Caco-2 (cell line): ENCODE measurements at regions not wholly inside any gene's neighbourhood (a gene's known extent, or its start where the extent isn't known, plus 50 kb on each side); places are given as distances from the start of the nearest gene placed in this dataset.

Source experiments
- BruUV-seq: library from RNA; stranded (reverse); fragments of 400-500 nt; replicated peaks from 2 replicates; lab custom pipeline; 2021; lab: Mats Ljungman, UMichigan
- CTCF ChIA-PET: fragments of 300-600 bp; sonication (Branson Sonifier 250); formaldehyde crosslinking; loops from one replicate; lab custom pipeline; 2022; ENCODE audit warnings: antibody characterized with exemption; lab: Charles Lee
- POLR2A ChIA-PET: fragments of 300-600 bp; sonication (Branson Sonifier 250); formaldehyde crosslinking; loops from one replicate; lab custom pipeline; 2022; ENCODE audit warnings: antibody characterized with exemption; lab: Charles Lee
- DNase-seq, 2 experiments: peaks; one replicate each; pipeline versions ENCODE4 v3.0.0 to v3.0.0-alpha.2; 2020 to 2022
- H3K27me3 ChIP-seq: replicated peaks from 2 replicates; pipeline ENCODE4 v1.6.0; 2011; ENCODE audit warnings: low read length; ENCODE audit not compliant: control insufficient read depth, insufficient read depth
- H3K36me3 ChIP-seq: 2 replicates; pipeline ENCODE4 v1.5.1; 2011; ENCODE audit warnings: low read length; ENCODE audit not compliant: control insufficient read depth, insufficient read depth
- H3K4me1 ChIP-seq: fragments of 250-450 bp; sonication (Bioruptor Pico); 2 replicates; pipeline ENCODE4 v1.5.1; 2020; ENCODE audit warnings: mild to moderate bottlenecking
- H3K4me3 ChIP-seq: 2 replicates; pipeline ENCODE4 v1.5.1; 2011; ENCODE audit warnings: low read depth, mild to moderate bottlenecking, control low read depth, low read length
- H3K9me3 ChIP-seq: fragments of 250-450 bp; sonication (Bioruptor Pico); 2 replicates; pipeline ENCODE4 v1.5.1; 2020; ENCODE audit warnings: mild to moderate bottlenecking, moderate library complexity
- H3K27ac Mint-ChIP-seq: one replicate; pipeline ENCODE4 v1.8.0; 2022; ENCODE audit warnings: mixed read lengths; ENCODE audit not compliant: unreplicated experiment
- H3K27me3 Mint-ChIP-seq: one replicate; pipeline ENCODE4 v1.8.0; 2022; ENCODE audit warnings: mixed read lengths; ENCODE audit not compliant: insufficient read depth, unreplicated experiment
- H3K36me3 Mint-ChIP-seq: one replicate; pipeline ENCODE4 v1.8.0; 2022; ENCODE audit warnings: mild to moderate bottlenecking, mixed read lengths; ENCODE audit not compliant: insufficient read depth, unreplicated experiment
- H3K4me1 Mint-ChIP-seq: one replicate; pipeline ENCODE4 v1.8.0; 2022; ENCODE audit warnings: low read depth, mixed read lengths; ENCODE audit not compliant: unreplicated experiment
- H3K4me3 Mint-ChIP-seq: one replicate; pipeline ENCODE4 v1.8.0; 2022; ENCODE audit warnings: mild to moderate bottlenecking, moderate library complexity, mixed read lengths; ENCODE audit not compliant: unreplicated experiment
- H3K9me3 Mint-ChIP-seq: one replicate; pipeline ENCODE4 v1.8.0; 2022; ENCODE audit warnings: mixed read lengths; ENCODE audit not compliant: unreplicated experiment
- intact Hi-C: fragments of 100-400 bp; cut with micrococcal nuclease; formaldehyde crosslinking; loops from one replicate; pipeline ENCODE4 v1.10.0; 2022; ENCODE audit not compliant: unreplicated experiment
- TF ChIP-seq, protein P1 (sequence below), 2 experiments: fragments of 200-600 bp in 1 of 2; IDR thresholded peaks; 1 replicate in 1 of 2; 2 replicates in 1 of 2; pipeline versions ENCODE4 v1.5.1 to v1.8.0; 2011 to 2022; ENCODE audit warnings: antibody characterized with exemption in 1 of 2, control low read depth in 1 of 2, inconsistent platforms in 1 of 2, low read depth in 1 of 2, low read length in 1 of 2, mild to moderate bottlenecking in 1 of 2, moderate library complexity in 1 of 2; ENCODE audit not compliant: insufficient read depth in 1 of 2, severe bottlenecking in 1 of 2, unreplicated experiment in 1 of 2

DNA sequence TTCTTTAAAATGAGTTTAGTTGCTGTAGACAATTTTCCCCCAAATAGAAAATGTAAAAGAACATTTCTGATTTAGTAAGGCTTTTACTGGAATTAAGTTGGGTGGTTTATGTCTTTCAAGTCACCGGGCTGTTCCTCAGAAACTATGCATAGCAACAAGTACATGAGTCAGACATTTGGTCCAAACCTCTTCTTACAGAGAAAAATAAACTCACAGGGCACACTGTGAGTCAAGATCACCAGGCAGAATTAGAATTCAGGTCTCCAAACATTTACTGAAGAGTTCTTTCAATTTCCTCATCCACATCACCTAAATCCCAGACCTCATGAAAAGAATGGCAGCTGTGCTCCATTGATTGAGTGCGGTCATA is 476.1 kb upstream of the SOX5 start:
- BruUV-seq = no TSS peak
- Mint-ChIP-seq H3K4me1 (peaks cover 27% of the 10 kb centered on the region), H3K36me3 (no peaks in the 10 kb centered on the region), H3K4me3 (no peak overlapping the region), H3K27me3 (no peaks in the 10 kb centered on the region), H3K27ac (no peak overlapping the region), H3K9me3 (no peaks in the 10 kb centered on the region)
- H3K9me3 ChIP-seq = peaks cover 10% of the 10 kb centered on the region; the same call in 1 of the 2 replicates
- H3K4me3 ChIP-seq = no peak overlapping the region
- H3K27me3 ChIP-seq = no peaks in the 10 kb centered on the region
- POLR2A ChIA-PET = no interaction called here
- no peaks in the 10 kb centered on the region for H3K36me3 ChIP-seq
- no peaks in the 10 kb centered on the region for H3K4me1 ChIP-seq
- TF ChIP-seq, protein P1, sequence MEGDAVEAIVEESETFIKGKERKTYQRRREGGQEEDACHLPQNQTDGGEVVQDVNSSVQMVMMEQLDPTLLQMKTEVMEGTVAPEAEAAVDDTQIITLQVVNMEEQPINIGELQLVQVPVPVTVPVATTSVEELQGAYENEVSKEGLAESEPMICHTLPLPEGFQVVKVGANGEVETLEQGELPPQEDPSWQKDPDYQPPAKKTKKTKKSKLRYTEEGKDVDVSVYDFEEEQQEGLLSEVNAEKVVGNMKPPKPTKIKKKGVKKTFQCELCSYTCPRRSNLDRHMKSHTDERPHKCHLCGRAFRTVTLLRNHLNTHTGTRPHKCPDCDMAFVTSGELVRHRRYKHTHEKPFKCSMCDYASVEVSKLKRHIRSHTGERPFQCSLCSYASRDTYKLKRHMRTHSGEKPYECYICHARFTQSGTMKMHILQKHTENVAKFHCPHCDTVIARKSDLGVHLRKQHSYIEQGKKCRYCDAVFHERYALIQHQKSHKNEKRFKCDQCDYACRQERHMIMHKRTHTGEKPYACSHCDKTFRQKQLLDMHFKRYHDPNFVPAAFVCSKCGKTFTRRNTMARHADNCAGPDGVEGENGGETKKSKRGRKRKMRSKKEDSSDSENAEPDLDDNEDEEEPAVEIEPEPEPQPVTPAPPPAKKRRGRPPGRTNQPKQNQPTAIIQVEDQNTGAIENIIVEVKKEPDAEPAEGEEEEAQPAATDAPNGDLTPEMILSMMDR (IDR thresholded peaks at IDR 0.05; ENCODE audit: insufficient read depth in 1 of 2, low read depth in 1 of 2, low read length in 1 of 2, severe bottlenecking in 1 of 2, unreplicated experiment in 1 of 2) = no peak
- CTCF ChIA-PET = interaction anchor here (0.6 kb wide), 1 partner anchor 79 kb away, joined by 4 read pairs; no protein-coding TSS in a partner anchor
- no peak for DNase-seq
- intact Hi-C loops = no loop called here

GRCh38 chr12:24424889-24425600 is 475.6 kb upstream of the SOX5 start:
- Mint-ChIP-seq H3K9me3 (no peaks in the 10 kb centered on the region), H3K36me3 (no peaks in the 10 kb centered on the region), H3K4me1 (peaks cover 27% of the 10 kb centered on the region), H3K4me3 (no peak overlapping the region), H3K27me3 (no peaks in the 10 kb centered on the region), H3K27ac (no peak overlapping the region)
- no TSS peak for BruUV-seq
- Histone ChIP-seq H3K27me3 (no peaks in the 10 kb centered on the region), H3K9me3 (peaks cover 10% of the 10 kb centered on the region; the same call in 1 of the 2 replicates), H3K4me3 (no peak overlapping the region), H3K4me1 (no peaks in the 10 kb centered on the region), H3K36me3 (no peaks in the 10 kb centered on the region)
- no peak for DNase-seq
- intact Hi-C loops = no loop called here
- POLR2A ChIA-PET = no interaction called here
- CTCF ChIA-PET = interaction anchor here (0.6 kb wide), 1 partner anchor 79 kb away, joined by 4 read pairs; no protein-coding TSS in a partner anchor
- TF ChIP-seq, protein P1 (IDR thresholded peaks at IDR 0.05; ENCODE audit: insufficient read depth in 1 of 2, low read depth in 1 of 2, low read length in 1 of 2, severe bottlenecking in 1 of 2, unreplicated experiment in 1 of 2) = no peak

GRCh38 chr12:24424376-24424775 is 474.9 kb upstream of the SOX5 start:
- Mint-ChIP-seq H3K27ac (no peak overlapping the region), H3K9me3 (no peaks in the 10 kb centered on the region), H3K4me3 (no peak overlapping the region), H3K27me3 (no peaks in the 10 kb centered on the region), H3K4me1 (peaks cover 27% of the 10 kb centered on the region), H3K36me3 (no peaks in the 10 kb centered on the region)
- POLR2A ChIA-PET = no interaction called here
- Histone ChIP-seq H3K36me3 (no peaks in the 10 kb centered on the region), H3K9me3 (peaks cover 6% of the 10 kb centered on the region; the same call in 1 of the 2 replicates), H3K4me3 (no peak overlapping the region), H3K4me1 (no peaks in the 10 kb centered on the region), H3K27me3 (no peaks in the 10 kb centered on the region)
- DNase-seq = no peak
- no TSS peak for BruUV-seq
- intact Hi-C loops = no loop called here
- TF ChIP-seq, protein P1 (IDR thresholded peaks at IDR 0.05; ENCODE audit: insufficient read depth in 1 of 2, low read depth in 1 of 2, low read length in 1 of 2, severe bottlenecking in 1 of 2, unreplicated experiment in 1 of 2) = no peak
- CTCF ChIA-PET = no interaction called here
